ENCODE measurements at regions not wholly inside any gene's neighbourhood (a gene's known extent, or its start where the extent isn't known, plus 50 kb on each side); places are given as distances from the start of the nearest gene placed in this dataset.
A peak's percentile ranks its signal among the peaks of the same experiment; 100 is the strongest.

DNA sequence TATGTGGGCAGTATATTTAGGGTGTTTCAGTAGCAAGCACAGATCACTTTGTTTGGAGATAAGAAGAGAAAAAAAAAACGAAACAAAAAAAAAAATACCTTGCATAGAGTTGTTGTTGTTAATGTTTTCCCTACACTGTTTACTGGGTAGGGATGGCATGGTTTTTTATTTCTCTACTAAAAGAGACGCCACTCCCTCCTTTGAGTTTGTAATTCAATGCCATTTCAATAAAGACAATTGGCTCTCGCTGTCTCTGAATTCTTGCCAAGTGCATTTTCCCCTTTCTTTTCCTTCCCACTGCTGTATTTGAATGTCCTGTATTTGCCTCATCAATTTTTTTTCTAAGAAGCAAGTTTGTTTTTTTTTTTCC lies 213.9 kb upstream of the UBASH3B start:
- Histone ChIP-seq H3K27me3 (no peaks in the 10 kb centered on the region), H3K27ac (peak overlapping the region; percentile 13 to 85 (median 52)), H3K4me3 (peak overlapping the region; percentile 37 to 61 (median 54)), H3K9me3 (no peaks in the 10 kb centered on the region), H3K4me1 (peaks cover 0 to 25% (median 7%) of the 10 kb centered on the region in 4 donors), H3K36me3 (no peaks in the 10 kb centered on the region)
- TF ChIP-seq, protein P1, sequence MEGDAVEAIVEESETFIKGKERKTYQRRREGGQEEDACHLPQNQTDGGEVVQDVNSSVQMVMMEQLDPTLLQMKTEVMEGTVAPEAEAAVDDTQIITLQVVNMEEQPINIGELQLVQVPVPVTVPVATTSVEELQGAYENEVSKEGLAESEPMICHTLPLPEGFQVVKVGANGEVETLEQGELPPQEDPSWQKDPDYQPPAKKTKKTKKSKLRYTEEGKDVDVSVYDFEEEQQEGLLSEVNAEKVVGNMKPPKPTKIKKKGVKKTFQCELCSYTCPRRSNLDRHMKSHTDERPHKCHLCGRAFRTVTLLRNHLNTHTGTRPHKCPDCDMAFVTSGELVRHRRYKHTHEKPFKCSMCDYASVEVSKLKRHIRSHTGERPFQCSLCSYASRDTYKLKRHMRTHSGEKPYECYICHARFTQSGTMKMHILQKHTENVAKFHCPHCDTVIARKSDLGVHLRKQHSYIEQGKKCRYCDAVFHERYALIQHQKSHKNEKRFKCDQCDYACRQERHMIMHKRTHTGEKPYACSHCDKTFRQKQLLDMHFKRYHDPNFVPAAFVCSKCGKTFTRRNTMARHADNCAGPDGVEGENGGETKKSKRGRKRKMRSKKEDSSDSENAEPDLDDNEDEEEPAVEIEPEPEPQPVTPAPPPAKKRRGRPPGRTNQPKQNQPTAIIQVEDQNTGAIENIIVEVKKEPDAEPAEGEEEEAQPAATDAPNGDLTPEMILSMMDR (IDR thresholded peaks at IDR 0.05) = no peak
- TF ChIP-seq EP300 (IDR thresholded peaks at IDR 0.05) (no peak), POLR2A (IDR thresholded peaks at IDR 0.05) (no peak)
- no peak for DNase-seq (ENCODE audit: low spot score in 2 of 2)
- WGBS, 2 donors = 9 to 10% methylated on average over 3 of the region's 3 CpGs

DNA sequence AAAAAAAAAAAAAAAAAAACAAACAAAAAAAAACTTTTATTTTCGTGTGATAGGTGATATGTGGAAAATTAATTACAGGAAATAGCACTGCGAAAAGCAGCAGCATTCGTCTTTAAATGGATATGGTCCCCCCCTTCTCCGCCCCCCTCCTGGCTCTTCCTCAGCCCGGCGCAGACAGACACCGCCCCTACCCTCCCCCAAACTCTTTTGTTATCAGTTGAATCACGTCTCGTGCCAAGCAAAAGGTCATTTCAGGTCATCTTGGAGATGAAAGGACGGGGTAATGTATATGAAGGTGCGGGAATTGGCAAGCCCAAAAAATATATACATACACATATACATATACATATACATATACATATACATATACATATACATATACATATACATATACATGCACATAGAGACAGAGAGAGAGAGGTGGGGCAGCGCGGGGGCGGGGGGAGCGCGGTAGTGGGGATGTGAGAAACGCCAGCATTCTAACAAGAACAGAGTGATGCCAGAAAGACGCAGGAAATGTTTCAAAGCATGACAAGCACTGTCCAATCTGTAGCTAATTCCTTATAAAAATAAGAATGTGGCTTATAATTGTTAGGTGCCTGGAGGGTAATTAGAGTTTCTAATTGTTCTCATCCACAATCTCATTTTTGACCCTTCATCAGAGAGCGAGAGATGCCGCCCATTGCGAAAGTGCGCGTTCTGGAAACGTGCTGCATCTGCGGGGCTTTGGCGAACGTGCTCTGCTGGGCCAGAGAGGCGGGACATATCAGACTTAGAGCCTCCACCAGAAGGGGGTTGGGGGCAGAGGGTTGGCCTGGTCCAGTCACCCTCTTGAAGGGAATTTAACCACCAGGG lies 214.5 kb upstream of the UBASH3B start:
- peak overlapping the region; percentile 13 to 85 (median 52) for H3K27ac ChIP-seq
- TF ChIP-seq EP300 (IDR thresholded peaks at IDR 0.05) = peak in 1 of 2 donors; percentile 5
- TF ChIP-seq, protein P1 (IDR thresholded peaks at IDR 0.05) = no peak
- peak; percentile 19 to 50 for DNase-seq (ENCODE audit: low spot score in 2 of 2)
- H3K27me3 ChIP-seq = no peaks in the 10 kb centered on the region
- peaks cover 0 to 25% (median 7%) of the 10 kb centered on the region in 4 donors for H3K4me1 ChIP-seq
- H3K9me3 ChIP-seq = no peaks in the 10 kb centered on the region
- H3K4me3 ChIP-seq = peak overlapping the region; percentile 37 to 61 (median 54)
- no peaks in the 10 kb centered on the region for H3K36me3 ChIP-seq
- WGBS, 2 donors = 1 to 2% methylated on average over 28 of the region's 28 CpGs

- peak in 1 of 2 donors; percentile 37 for DNase-seq (ENCODE audit: low spot score in 2 of 2)
- WGBS, 2 donors = 23 to 25% methylated on average over 29 of the region's 29 CpGs
- Histone ChIP-seq H3K27me3 (no peaks in the 10 kb centered on the region), H3K27ac (peak overlapping the region in 3 of 4 donors; percentile 51 to 85 (median 54)), H3K9me3 (no peaks in the 10 kb centered on the region), H3K4me1 (peaks cover 0 to 25% (median 7%) of the 10 kb centered on the region in 4 donors), H3K4me3 (peak overlapping the region; percentile 37 to 61 (median 54)), H3K36me3 (no peaks in the 10 kb centered on the region)
- TF ChIP-seq EP300 (IDR thresholded peaks at IDR 0.05) = peak in 1 of 2 donors; percentile 34
- TF ChIP-seq, protein P1 (IDR thresholded peaks at IDR 0.05) = no peak
These were observed 215.4 kb upstream of the UBASH3B start for GRCh38 chr11:122439866-122440810.

DNA sequence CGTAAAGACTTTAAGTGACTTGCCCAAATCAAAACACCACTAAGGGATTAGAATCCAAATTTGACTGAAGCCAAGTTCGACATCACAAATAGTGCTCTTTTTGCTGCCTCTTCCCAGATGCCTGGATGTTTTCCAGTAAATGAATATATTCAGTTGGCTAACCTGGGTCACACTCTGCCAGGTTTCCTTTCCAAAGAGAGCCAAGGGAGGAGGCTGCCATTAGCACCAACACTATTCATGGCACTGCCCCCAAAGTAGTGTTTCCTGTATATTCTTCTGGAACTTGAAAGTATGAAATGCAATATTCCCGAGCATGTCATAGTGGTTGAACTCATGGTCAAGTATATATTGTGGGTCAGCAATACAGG lies 219.3 kb upstream of the UBASH3B start:
- Histone ChIP-seq H3K9me3 (no peaks in the 10 kb centered on the region), H3K27me3 (no peaks in the 10 kb centered on the region), H3K27ac (no peak overlapping the region), H3K4me1 (peaks cover 0 to 14% (median 5%) of the 10 kb centered on the region in 4 donors), H3K4me3 (no peak overlapping the region), H3K36me3 (no peaks in the 10 kb centered on the region)
- no peak for TF ChIP-seq POLR2A (IDR thresholded peaks at IDR 0.05)
- no peak for TF ChIP-seq EP300 (IDR thresholded peaks at IDR 0.05)
- TF ChIP-seq, protein P1 (IDR thresholded peaks at IDR 0.05) = no peak
- 79 to 83% methylated on average over 3 of the region's 3 CpGs for WGBS, 2 donors
- DNase-seq (ENCODE audit: low spot score in 2 of 2) = no peak

Measured in tibial nerve (tissue), 4 donors.